Endothelial cell (in vitro differentiated cells): ENCODE measurements at regions not wholly inside any gene's neighbourhood (a gene's known extent, or its start where the extent isn't known, plus 50 kb on each side); places are given as distances from the start of the nearest gene placed in this dataset.

Source experiments
- DNase-seq: peaks from one replicate; pipeline ENCODE4 v3.0.0; 2021; ENCODE audit warnings: low spot score
- H3K27ac Mint-ChIP-seq: one replicate; pipeline ENCODE4 v1.8.0; 2021; ENCODE audit warnings: mixed read lengths, inconsistent platforms; ENCODE audit not compliant: unreplicated experiment
- H3K27me3 Mint-ChIP-seq: one replicate; pipeline ENCODE4 v1.8.0; 2021; ENCODE audit warnings: mild to moderate bottlenecking, moderate library complexity, mixed read lengths, inconsistent platforms; ENCODE audit not compliant: unreplicated experiment
- H3K36me3 Mint-ChIP-seq: one replicate; pipeline ENCODE4 v1.8.0; 2021; ENCODE audit warnings: mild to moderate bottlenecking, low read depth, mixed read lengths, inconsistent platforms; ENCODE audit not compliant: unreplicated experiment
- H3K4me1 Mint-ChIP-seq: one replicate; pipeline ENCODE4 v1.8.0; 2021; ENCODE audit warnings: mild to moderate bottlenecking, mixed read lengths, inconsistent platforms; ENCODE audit not compliant: unreplicated experiment
- H3K4me3 Mint-ChIP-seq: one replicate; pipeline ENCODE4 v1.8.0; 2021; ENCODE audit warnings: mild to moderate bottlenecking, mixed read lengths, inconsistent platforms; ENCODE audit not compliant: unreplicated experiment
- H3K9me3 Mint-ChIP-seq: one replicate; pipeline ENCODE4 v1.8.0; 2021; ENCODE audit warnings: mixed read lengths, inconsistent platforms; ENCODE audit not compliant: unreplicated experiment
- TF ChIP-seq, protein P1 (sequence below): fragments of 200-600 bp; sonication (generic); IDR thresholded peaks from one replicate; pipeline ENCODE4 v1.5.0; 2021; ENCODE audit warnings: antibody characterized with exemption; ENCODE audit not compliant: unreplicated experiment

DNA sequence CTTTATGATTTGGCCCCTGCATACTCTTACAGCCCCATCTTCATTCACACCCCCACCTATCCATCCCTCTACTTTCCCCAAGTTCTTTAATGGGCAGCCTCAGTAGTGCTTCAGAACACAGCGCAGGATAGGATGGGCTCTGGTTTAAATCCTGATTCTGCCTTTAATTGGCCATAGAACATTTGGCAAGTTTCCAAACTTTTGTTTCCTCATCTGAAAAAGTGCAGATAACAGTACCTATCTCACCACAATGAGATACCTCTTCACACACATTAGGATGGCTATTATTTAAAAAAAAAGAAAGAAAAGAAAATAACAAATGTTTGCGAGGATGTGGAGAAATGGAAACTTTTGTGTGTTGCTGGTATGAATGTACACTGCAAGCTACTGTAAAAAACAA is 142.5 kb upstream of the VANGL1 start:
- no peaks in the 10 kb centered on the region for H3K4me1 Mint-ChIP-seq
- no peak overlapping the region for H3K4me3 Mint-ChIP-seq
- H3K27ac Mint-ChIP-seq, result no peak overlapping the region
- H3K36me3 Mint-ChIP-seq, result no peaks in the 10 kb centered on the region
- TF ChIP-seq, protein P1, sequence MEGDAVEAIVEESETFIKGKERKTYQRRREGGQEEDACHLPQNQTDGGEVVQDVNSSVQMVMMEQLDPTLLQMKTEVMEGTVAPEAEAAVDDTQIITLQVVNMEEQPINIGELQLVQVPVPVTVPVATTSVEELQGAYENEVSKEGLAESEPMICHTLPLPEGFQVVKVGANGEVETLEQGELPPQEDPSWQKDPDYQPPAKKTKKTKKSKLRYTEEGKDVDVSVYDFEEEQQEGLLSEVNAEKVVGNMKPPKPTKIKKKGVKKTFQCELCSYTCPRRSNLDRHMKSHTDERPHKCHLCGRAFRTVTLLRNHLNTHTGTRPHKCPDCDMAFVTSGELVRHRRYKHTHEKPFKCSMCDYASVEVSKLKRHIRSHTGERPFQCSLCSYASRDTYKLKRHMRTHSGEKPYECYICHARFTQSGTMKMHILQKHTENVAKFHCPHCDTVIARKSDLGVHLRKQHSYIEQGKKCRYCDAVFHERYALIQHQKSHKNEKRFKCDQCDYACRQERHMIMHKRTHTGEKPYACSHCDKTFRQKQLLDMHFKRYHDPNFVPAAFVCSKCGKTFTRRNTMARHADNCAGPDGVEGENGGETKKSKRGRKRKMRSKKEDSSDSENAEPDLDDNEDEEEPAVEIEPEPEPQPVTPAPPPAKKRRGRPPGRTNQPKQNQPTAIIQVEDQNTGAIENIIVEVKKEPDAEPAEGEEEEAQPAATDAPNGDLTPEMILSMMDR, result no peak
- no peaks in the 10 kb centered on the region for H3K27me3 Mint-ChIP-seq
- H3K9me3 Mint-ChIP-seq, result no peaks in the 10 kb centered on the region
- DNase-seq, result no peak

DNA sequence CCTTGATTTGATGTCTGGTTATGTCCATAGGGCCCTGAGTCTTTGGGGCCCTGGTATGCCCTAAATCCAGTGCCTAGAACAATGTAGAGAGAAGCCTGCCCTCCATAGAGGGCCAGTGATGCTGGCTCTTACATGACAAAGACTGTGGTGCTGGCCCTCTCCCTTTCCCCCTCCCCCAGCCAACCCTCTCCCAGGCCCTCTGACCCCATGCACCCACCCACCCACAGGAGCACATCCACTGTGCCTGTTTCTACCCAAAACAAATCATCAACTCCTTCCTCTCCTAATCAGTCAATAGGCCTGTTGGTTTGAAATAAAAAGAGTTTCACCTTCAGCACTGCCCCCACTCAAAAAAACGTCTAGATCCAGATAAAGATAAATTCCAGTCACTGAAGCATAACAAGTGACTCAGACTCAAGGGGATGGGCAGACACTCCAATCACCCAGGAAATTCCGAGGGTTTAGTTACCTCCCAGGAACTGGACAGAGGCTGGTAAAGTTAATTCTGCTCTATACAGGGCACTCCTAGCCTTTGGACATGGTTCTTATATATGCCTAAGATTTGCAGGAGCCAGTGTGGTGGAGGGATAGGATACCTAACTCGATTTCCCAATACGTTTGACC is 144.8 kb upstream of the VANGL1 start:
- Mint-ChIP-seq H3K27ac (no peak overlapping the region), H3K4me3 (no peak overlapping the region), H3K36me3 (no peaks in the 10 kb centered on the region), H3K27me3 (no peaks in the 10 kb centered on the region), H3K4me1 (no peaks in the 10 kb centered on the region), H3K9me3 (no peaks in the 10 kb centered on the region)
- no peak for DNase-seq
- TF ChIP-seq, protein P1, result no peak

DNA sequence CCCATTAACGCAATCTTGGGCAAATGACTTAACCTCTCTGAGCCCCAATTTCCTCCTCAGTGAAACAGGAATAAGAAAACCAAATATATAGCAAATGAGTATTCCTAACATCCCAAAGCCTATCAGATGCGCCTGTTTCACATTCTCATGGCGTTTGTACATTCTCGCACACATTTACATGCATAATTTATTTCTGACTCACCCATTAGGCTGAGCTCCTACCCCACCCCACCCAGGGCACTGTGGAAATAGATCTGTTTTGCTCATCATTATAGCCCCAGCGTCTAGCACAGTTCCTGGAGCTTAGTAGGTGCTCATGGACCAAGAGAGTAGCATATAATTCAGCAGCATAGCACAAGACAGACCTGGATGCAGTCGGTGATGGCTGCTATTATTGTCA is 146.1 kb upstream of the VANGL1 start:
- no peak for DNase-seq
- Mint-ChIP-seq H3K27ac (no peak overlapping the region), H3K36me3 (no peaks in the 10 kb centered on the region), H3K9me3 (no peaks in the 10 kb centered on the region), H3K4me1 (no peaks in the 10 kb centered on the region), H3K27me3 (no peaks in the 10 kb centered on the region), H3K4me3 (no peak overlapping the region)
- TF ChIP-seq, protein P1, result no peak

DNA sequence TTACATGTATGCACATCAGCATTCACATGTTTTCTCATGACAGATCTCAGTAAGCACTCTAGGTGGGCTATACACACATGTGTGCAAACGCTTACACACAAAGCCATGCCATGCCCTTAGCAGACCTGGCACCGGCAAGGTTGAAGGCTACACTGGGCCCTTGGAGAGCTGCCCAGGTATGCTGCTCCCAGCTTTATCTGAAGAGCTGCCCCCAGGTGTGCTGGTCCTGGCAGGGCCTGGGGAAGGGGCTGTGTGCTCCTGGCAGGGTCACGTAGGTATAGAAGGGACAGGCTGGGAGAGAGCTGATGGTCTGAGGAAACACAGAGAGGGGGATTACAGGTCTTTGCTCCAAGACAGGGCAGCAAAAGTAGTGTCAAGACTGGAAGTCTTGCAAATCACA is 146.7 kb upstream of the VANGL1 start:
- Mint-ChIP-seq H3K4me3 (no peak overlapping the region), H3K9me3 (no peaks in the 10 kb centered on the region), H3K36me3 (no peaks in the 10 kb centered on the region), H3K27ac (no peak overlapping the region), H3K4me1 (no peaks in the 10 kb centered on the region), H3K27me3 (no peaks in the 10 kb centered on the region)
- DNase-seq, result no peak
- TF ChIP-seq, protein P1, result no peak

DNA sequence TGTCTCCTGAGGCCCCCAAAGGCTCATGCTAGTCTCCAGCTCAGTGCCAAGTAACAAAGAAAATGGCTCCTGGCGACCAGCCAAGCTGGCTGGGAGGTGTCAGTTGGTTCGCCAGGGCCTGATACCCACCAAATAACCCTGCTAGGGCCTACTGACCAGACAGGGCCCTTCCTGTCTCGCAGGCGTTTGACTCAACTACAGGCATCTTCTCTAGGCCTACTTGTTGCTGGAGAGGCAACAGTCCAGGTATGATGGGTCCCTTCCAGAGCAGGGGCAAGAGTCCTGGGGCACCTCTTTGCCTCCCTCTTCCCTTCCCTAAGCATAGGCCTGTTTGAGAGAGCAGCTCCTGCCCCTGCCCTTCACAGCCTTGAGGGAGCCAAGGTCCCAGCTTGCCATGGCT is 147.9 kb upstream of the VANGL1 start:
- no peak overlapping the region for H3K4me3 Mint-ChIP-seq
- H3K9me3 Mint-ChIP-seq, result no peaks in the 10 kb centered on the region
- TF ChIP-seq, protein P1, result no peak
- H3K4me1 Mint-ChIP-seq, result no peaks in the 10 kb centered on the region
- no peak overlapping the region for H3K27ac Mint-ChIP-seq
- no peaks in the 10 kb centered on the region for H3K36me3 Mint-ChIP-seq
- no peak for DNase-seq
- no peaks in the 10 kb centered on the region for H3K27me3 Mint-ChIP-seq
